Adrenal gland (tissue), 5 donors: ENCODE measurements at regions not wholly inside any gene's neighbourhood (a gene's known extent, or its start where the extent isn't known, plus 50 kb on each side); places are given as distances from the start of the nearest gene placed in this dataset.

Source experiments
- POLR2A ChIP-seq, 2 donors: fragments of 450-650 bp; IDR thresholded peaks; one replicate each; pipeline ENCODE4 v1.6.1; 2017; ENCODE audit warnings: antibody characterized with exemption in 2 of 2, mild to moderate bottlenecking in 2 of 2, moderate library complexity in 1 of 2
- TF ChIP-seq, protein P1 (sequence below), 6 experiments: fragments of 450-650 bp in 4 of 6; fragments of 200-600 bp in 2 of 6; sonication (generic) in 1 of 6; IDR thresholded peaks; 1 replicate in 5 of 6; 2 replicates in 1 of 6; pipeline versions ENCODE4 v1.5.1 to v1.8.0; 2016 to 2021; ENCODE audit warnings: antibody characterized with exemption in 6 of 6, mild to moderate bottlenecking in 2 of 6, moderate library complexity in 1 of 6
- donor health status: DM: no; HTN: no; CAD: no.

DNA sequence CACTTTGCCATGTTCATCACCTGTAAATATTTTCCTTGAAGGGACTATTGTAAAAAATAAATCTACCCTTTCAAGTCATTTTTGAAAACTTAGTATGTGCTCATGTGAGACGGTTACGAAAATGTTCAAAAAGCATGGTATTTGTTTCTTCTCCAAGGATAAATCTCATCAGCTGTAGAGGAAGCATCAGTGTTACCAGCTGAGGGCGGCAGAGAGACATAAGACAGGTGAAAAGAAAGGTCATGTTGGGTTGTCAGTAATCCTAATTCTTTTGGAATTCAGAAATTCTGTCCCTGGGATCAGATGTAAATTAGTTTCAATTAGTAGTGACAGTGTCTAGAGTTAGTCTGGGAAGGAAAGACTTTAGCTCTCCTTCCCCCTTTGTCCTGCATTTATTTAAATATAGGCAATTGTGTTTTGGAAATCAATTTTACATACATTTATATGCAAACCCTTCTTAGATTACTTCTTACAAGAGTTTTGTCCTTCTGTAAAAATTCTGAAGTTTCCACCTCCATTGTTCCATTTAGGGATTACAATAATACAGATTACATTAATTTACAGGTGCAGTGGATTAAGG is 791.9 kb upstream of the CDH6 start:
- TF ChIP-seq, protein P1, sequence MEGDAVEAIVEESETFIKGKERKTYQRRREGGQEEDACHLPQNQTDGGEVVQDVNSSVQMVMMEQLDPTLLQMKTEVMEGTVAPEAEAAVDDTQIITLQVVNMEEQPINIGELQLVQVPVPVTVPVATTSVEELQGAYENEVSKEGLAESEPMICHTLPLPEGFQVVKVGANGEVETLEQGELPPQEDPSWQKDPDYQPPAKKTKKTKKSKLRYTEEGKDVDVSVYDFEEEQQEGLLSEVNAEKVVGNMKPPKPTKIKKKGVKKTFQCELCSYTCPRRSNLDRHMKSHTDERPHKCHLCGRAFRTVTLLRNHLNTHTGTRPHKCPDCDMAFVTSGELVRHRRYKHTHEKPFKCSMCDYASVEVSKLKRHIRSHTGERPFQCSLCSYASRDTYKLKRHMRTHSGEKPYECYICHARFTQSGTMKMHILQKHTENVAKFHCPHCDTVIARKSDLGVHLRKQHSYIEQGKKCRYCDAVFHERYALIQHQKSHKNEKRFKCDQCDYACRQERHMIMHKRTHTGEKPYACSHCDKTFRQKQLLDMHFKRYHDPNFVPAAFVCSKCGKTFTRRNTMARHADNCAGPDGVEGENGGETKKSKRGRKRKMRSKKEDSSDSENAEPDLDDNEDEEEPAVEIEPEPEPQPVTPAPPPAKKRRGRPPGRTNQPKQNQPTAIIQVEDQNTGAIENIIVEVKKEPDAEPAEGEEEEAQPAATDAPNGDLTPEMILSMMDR (IDR thresholded peaks at IDR 0.05): peak in 5 of 6 experiments; percentile 14 to 38 (median 23)
- no peak for TF ChIP-seq POLR2A (IDR thresholded peaks at IDR 0.05)
